GM21367 (cell line): ENCODE measurements at regions not wholly inside any gene's neighbourhood (a gene's known extent, or its start where the extent isn't known, plus 50 kb on each side); places are given as distances from the start of the nearest gene placed in this dataset.

Source experiments
- ATAC-seq: cut with Tn5 transposase; IDR thresholded peaks from one replicate; pipeline ENCODE4 v1.9.1; 2021; ENCODE audit not compliant: unreplicated experiment

DNA sequence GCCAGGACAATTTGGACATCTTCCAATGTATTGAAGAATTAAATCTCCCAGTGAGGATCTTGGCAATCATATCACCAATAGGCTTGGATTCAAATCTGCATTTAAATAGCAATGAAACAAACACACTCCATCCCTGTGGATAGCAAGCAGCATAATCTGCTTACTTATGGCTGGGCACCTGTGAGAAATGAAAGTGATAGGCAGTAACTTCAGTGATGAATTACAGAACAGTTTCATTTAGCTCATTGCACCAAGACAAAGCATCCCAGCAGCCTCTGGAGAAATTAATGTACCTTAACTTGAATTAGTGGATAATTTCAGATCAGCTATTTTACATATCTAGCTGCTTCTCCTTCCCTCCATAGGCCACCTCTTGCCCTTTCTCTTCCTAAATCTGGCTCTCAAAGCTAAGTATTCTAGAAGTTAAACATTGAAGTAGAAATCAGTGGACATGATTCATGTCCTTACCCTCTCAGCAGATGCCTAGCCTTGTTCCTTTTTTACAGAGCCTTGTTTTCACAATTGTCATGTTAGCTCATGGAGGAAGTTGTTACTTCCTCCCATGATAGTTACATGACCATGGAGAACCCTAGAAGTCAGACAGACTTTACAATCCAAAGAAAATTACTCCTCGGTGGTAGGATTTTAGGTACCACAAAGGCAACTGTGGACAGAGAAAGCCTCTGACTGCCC is 88.5 kb upstream of the TACR1 start:
- peak; percentile 57 for ATAC-seq

DNA sequence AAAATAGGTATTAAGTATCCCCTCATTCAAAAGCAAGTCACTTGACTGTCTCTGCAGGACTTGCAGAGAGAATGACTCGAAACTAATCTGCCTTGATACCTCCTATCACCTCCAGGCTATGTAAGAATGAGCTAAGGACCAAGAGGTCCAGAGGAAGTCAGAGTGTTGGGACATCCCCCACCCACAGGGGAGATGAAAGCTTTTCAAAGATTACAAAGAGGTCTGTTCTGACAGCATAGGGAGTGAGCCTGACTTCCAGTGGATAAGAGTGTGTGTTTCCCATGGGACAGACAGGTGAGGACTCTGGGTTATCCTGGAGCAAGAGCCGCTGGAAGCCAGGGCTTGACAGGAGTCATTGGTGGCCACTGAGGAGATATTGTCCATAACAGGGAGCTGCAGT is 85.0 kb upstream of the TACR1 start:
- ATAC-seq: no peak

DNA sequence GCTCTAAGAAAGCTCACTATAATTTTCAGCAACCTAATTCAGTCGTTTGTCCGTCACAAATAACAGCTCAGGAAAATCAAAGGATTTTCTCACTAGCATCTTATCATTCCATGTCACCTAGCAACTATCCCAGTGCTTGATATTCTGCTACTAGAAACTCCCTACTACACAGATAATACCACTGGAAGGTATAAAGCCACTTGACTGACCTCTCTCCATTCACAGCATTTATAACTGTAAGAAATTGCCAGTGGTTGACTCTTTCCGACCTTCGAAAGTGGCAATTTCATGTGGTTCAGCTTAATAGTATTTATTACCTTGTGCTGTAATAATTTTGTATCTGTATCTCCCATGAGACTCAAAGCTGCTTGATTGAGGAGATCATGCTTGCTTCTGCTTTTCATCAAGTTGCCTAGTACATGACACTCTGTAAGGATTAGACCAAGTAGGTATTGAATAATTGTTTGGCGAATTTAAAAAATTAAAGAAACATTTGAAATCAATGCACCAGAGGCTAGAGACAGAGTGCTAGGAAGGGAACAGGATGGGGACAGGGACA is 79.6 kb upstream of the TACR1 start:
- ATAC-seq: no peak

DNA sequence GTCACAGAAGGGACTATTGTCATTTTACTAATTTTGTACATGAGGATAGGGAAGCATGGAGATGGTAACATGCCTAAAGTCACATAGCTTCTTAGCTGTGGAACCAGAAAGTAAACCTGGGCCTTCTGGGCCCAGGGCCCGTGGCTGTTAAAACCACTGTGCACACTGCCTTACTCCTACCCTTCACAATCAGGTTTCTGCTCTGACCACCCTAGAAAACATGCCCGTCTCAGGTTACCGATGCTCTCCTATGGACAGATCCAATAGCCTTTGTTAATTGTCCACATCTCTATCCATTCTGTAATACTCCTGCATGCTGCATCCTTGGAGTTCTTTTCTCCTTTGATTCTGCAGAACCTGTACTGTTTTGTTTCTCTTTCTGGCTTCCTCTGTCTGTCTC is 79.0 kb upstream of the TACR1 start:
- no peak for ATAC-seq

DNA sequence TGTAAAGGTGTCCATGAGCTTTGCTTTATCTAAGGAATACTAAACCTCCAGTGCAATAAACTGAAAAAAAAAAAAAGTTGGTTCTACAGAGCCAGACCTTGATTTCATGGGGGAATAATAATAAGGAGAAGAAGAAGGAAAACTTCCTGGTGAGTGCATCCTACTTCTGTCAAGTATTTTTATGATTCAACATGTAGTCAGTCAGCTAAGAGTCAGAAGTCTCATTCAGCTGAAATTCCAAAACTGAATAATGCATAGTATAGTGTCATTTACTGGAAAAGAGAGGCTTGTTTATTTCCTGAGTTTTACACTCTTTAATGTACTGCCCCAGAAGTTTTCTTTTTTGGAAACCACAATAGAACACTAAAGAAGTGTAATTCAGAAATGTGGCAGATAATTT is 77.8 kb upstream of the TACR1 start:
- ATAC-seq: no peak

DNA sequence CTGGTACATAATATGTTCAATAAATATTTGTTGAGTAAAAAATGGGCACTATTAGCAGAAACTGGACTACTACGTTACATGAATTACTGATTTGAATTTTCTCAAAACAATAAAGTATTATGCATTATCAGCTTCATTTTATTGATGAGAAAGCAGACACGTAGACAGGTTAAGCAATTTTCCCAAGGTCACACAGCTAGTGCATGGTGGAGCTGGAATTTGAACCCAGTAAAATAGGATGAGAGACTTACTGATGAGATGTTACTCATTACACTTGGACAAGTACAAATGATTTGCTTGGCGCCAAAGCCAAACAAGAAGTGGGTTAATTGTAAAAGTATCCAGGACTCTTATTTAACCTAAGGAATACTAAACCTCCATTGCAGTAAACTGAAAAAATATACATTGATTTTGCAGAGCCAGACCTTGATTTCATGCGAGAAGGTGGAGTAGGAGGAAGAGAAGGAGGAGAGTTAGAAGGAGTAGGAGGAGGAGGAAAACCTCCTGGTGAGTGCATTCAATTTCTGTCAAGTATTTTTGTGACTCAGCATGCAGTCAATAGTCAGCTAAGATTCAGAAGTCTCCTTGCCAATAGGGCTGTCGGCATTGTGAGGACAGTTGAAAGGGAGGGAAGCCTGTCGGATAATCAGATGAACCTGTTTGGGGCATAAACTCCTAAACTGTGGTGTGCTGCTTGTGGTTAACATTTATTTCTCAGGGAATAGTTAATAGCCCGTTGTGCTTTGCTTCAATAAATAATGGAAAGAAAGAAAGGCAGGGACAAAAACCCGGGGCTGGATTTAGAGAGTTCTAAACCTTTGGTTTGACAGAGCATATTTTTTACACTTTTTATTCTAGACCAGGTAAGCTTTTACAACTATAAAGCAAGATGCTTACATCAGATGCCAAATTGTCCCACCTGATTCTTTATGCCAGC is 77.0 kb upstream of the TACR1 start:
- no peak for ATAC-seq

DNA sequence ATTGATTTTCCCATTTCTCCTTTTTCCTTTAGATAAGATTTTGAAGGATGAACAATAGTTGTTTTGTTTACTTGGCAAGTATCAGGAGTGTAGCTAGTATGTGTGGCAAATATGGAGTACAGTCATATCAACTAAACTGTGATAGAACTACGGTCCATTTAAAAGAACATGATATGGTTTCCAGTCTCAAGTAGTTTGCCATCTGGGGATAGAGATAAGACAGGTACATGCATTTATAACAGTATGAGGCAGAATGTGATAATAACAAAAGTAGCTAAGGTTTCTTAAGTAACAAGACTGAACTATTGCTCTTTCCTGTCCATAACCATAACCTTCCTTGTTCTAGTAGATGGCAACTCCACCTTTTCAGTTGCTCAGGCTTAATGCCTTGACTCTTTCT is 75.6 kb upstream of the TACR1 start:
- ATAC-seq: no peak

DNA sequence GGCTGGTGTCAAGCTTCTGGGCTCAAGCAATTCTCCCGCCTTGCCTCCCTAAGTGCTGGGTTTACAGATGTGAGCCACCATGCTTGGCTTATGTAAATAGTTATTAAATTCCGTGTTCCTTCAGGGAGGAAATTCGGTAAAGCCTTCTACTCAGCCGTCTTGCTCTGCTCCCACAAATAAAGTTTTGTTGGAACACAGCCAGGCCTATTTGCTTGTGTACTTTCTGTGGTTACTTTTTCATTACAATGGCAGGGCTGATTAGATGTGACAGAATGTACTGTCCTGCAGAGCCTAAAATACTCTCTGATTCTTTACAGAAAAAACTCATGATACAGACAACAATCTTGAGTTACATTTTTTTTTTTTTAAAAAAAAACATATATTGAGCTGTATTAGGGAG is 68.8 kb upstream of the TACR1 start:
- ATAC-seq: no peak

DNA sequence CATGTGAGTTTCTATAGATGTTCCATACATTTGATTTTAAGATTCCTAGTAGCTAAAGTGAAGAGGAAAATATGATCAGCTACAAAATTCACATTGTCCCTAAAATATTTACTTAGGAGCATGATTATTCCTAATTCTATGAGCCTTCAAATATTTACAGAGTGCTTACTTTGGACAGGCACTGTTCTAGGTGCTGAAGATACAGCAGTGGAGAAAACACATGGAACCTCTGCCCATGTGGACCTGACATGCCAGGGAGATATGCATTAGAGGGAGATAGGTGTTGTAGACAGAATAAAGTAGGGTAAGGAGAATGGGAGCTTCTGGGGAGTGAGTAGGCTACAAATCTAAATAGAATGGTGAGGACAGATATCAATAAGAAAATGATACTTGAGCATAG is 62.6 kb upstream of the TACR1 start:
- ATAC-seq: no peak

DNA sequence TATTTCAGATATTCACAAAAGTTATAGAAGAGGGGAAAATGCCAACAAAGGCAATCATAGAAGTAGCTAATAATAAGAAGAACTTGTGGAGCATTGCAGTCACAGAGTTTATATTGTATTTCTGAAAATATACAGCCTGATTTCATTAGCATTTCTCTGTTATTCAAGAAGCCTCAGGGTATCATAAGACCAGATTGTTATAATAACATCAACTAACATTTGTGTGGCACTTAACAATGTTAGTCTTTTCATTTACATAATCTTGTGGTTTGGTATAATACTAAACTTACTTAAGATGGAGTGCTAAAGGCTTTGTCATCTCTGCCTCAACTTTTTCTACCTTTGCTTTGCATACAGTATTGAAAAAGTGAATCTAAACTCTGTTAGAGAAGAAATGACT is 61.6 kb upstream of the TACR1 start:
- no peak for ATAC-seq

DNA sequence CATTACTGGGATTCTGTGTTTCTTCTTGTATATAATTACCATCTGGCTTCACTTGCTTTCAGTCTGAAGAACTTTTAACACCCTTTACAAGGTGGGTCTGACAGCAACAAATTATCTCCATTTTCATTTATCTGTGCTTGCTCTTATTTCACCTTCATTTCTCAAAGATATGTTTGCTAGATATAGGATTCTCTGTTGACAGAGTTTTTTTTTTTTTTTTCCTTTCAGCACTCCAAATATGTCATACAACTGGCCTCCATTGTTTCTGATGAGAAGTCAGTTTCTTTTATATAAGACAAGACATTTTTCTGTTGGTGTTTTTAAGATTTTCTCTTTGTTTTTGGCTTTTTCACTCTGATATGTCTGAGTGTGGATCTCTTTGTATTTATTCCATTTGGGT is 59.3 kb upstream of the TACR1 start:
- no peak for ATAC-seq

DNA sequence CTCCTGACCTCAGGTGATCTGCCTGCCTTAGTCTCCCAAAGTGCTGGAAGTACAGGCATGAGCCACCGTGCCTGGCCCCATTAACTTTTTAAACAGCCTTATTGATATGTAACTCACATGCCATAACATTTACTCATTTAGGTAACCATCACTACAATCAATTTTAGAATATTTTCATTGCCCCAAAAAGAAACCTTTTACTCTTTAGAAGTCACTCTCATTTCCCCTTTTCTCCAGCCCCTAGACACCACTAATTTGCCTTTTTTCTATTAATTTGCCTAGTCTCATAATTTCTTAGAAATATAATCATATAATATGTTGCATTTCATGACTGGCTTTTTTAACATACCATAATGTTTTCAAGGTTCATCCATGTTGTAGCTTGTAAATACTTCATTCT is 57.2 kb upstream of the TACR1 start:
- no peak for ATAC-seq

DNA sequence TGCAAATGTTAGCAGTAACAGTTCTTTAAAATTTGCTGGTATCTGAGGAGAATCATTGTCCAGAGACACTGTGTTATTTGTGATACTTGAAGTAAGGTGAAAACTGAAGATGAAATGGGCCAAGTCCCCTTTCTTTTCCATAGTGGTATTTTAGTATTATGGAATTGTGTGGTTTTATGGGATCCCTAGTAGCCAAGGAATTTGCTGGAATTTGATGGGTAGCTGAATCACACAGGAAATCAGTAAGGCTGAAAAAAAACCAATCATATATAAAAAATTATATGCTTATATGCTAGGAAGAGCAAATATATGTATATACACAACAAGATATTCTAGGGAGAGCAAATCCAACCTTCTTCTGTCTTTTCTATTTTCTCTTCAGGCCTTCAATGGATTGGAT is 54.2 kb upstream of the TACR1 start:
- no peak for ATAC-seq

DNA sequence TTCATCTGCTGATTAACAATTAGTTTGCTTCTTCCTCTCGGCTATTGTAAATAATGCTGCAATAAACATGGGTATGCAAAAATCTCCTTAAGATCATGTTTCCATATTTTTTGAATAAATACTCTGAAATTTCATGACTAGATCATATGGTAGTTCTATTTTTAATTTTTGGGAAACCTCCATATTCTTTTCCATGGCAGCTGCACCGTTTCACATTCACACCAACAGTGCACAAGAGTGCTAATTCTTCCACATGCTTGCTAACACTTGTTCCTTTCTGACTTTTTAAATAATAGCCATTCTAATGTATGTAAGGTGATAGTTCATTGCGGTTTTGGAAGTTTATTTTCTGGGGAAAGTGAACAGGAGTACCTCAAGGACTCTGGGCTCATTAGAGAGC is 52.6 kb upstream of the TACR1 start:
- no peak for ATAC-seq
